CD4-positive, alpha-beta memory T cell (primary cell): ENCODE measurements at regions not wholly inside any gene's neighbourhood (a gene's known extent, or its start where the extent isn't known, plus 50 kb on each side); places are given as distances from the start of the nearest gene placed in this dataset.
A peak's percentile ranks its signal among the peaks of the same experiment; 100 is the strongest.

Source experiments
- CTCF ChIA-PET: fragments of 350-600 bp; sonication (Branson Sonifier 250); formaldehyde crosslinking; loops from one replicate; lab custom pipeline; 2021; ENCODE audit warnings: inconsistent platforms; ENCODE audit not compliant: partially characterized antibody; lab: Charles Lee
- POLR2A ChIA-PET: fragments of 350-600 bp; sonication (Branson Sonifier 250); formaldehyde crosslinking; loops from one replicate; lab custom pipeline; 2021; ENCODE audit not compliant: partially characterized antibody; lab: Charles Lee
- DNase-seq, 5 donors: peaks; one replicate each; pipeline versions ENCODE4 v3.0.0 to v3.0.0-alpha.2; 2020 to 2022; ENCODE audit warnings: mixed read lengths in 1 of 5
- H3K27ac ChIP-seq: one replicate; pipeline ENCODE4 v1.7.0; 2013; ENCODE audit warnings: low read depth, low read length
- H3K27me3 ChIP-seq: 2 replicates; pipeline ENCODE4 v1.7.0; 2013; ENCODE audit warnings: mild to moderate bottlenecking, low read length, moderate library complexity; ENCODE audit not compliant: insufficient read depth
- H3K36me3 ChIP-seq: 2 replicates; pipeline ENCODE4 v1.7.0; 2013; ENCODE audit warnings: mild to moderate bottlenecking, low read length, moderate library complexity; ENCODE audit not compliant: insufficient read depth
- H3K4me1 ChIP-seq: 2 replicates; pipeline ENCODE4 v1.7.0; 2013; ENCODE audit warnings: mild to moderate bottlenecking, low read length, moderate library complexity; ENCODE audit not compliant: insufficient read depth
- H3K4me3 ChIP-seq, 2 donors: one replicate each; pipeline ENCODE4 v1.7.0; 2013; ENCODE audit warnings: low read length in 2 of 2, mild to moderate bottlenecking in 1 of 2
- H3K9me3 ChIP-seq, 2 donors: one replicate each; pipeline ENCODE4 v1.7.0; 2013; ENCODE audit warnings: low read length in 2 of 2, control low read depth in 1 of 2; ENCODE audit not compliant: control insufficient read depth in 1 of 2
- H3K27ac Mint-ChIP-seq, 7 donors: one replicate each; pipeline ENCODE4 v1.8.0; 2020 to 2021; ENCODE audit warnings: mixed read lengths in 7 of 7, mild to moderate bottlenecking in 6 of 7, inconsistent platforms in 3 of 7, moderate library complexity in 3 of 7
- H3K27me3 Mint-ChIP-seq, 2 donors: one replicate each; pipeline ENCODE4 v1.8.0; 2020 to 2021; ENCODE audit warnings: mixed read lengths in 2 of 2
- H3K36me3 Mint-ChIP-seq, 2 donors: one replicate each; pipeline ENCODE4 v1.8.0; 2020 to 2021; ENCODE audit warnings: mixed read lengths in 2 of 2, inconsistent platforms in 1 of 2, mild to moderate bottlenecking in 1 of 2
- H3K4me1 Mint-ChIP-seq, 4 donors: one replicate each; pipeline ENCODE4 v1.8.0; 2020 to 2021; ENCODE audit warnings: mixed read lengths in 4 of 4, mild to moderate bottlenecking in 1 of 4
- H3K4me3 Mint-ChIP-seq, 8 donors: one replicate each; pipeline ENCODE4 v1.8.0; 2020 to 2021; ENCODE audit warnings: mixed read lengths in 8 of 8, mild to moderate bottlenecking in 7 of 8, moderate library complexity in 6 of 8, inconsistent platforms in 3 of 8
- H3K9me3 Mint-ChIP-seq, 8 donors: one replicate each; pipeline ENCODE4 v1.8.0; 2020 to 2021; ENCODE audit warnings: mixed read lengths in 8 of 8, mild to moderate bottlenecking in 5 of 8, inconsistent platforms in 3 of 8, moderate library complexity in 1 of 8
- intact Hi-C: fragments of 100-400 bp; cut with micrococcal nuclease; formaldehyde crosslinking; loops from one replicate; pipeline ENCODE4 v1.15.1; 2023

- H3K36me3 Mint-ChIP-seq = no peaks in the 10 kb centered on the region
Measured at GRCh38 chr6:155894262-155894661, 438.6 kb upstream of the NOX3 start.

DNA sequence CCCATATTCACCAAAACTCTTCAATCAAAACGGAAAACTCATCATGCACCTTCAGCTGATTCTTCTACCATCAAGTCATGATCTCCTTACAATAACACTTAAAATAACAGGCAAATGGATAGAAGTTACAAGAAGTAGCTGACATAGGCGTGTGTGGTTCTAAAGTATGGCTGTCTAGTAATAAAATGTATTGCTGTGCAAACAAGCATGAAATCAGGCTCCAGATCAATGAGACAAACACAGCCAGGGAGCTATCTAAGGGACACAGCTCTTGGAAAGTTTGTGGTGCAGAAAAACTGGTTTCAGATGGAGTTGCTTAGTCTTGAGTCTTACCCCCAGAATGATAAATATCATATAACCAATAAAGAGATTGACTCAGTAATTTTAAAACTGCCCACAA is 434.8 kb upstream of the NOX3 start:
- POLR2A ChIA-PET = no interaction called here
- no peaks in the 10 kb centered on the region for H3K4me1 ChIP-seq
- CTCF ChIA-PET = no interaction called here
- Mint-ChIP-seq H3K27ac (no peak overlapping the region), H3K27me3 (peaks cover 0 to 2% of the 10 kb centered on the region in 2 donors), H3K4me1 (no peaks in the 10 kb centered on the region), H3K9me3 (peaks cover 0 to 2% (median 0%) of the 10 kb centered on the region in 8 donors), H3K36me3 (no peaks in the 10 kb centered on the region), H3K4me3 (no peak overlapping the region)
- H3K27me3 ChIP-seq = no peaks in the 10 kb centered on the region
- intact Hi-C loops = no loop called here
- no peaks in the 10 kb centered on the region for H3K9me3 ChIP-seq
- no peaks in the 10 kb centered on the region for H3K36me3 ChIP-seq
- H3K27ac ChIP-seq = no peak overlapping the region
- no peak for DNase-seq
- no peak overlapping the region for H3K4me3 ChIP-seq

More at GRCh38 chr6:155894262-155894661, 438.6 kb upstream of the NOX3 start:
- no peak overlapping the region for H3K4me3 ChIP-seq
- no peaks in the 10 kb centered on the region for H3K9me3 ChIP-seq
- Mint-ChIP-seq H3K27ac (no peak overlapping the region), H3K9me3 (peaks cover 0 to 2% (median 0%) of the 10 kb centered on the region in 8 donors), H3K27me3 (no peaks in the 10 kb centered on the region), H3K4me3 (no peak overlapping the region), H3K4me1 (no peaks in the 10 kb centered on the region)
- intact Hi-C loops = no loop called here
- no peaks in the 10 kb centered on the region for H3K36me3 ChIP-seq
- DNase-seq = no peak
- ChIA-PET POLR2A (no interaction called here), CTCF (no interaction called here)
- H3K27ac ChIP-seq = no peak overlapping the region
- H3K4me1 ChIP-seq = no peaks in the 10 kb centered on the region
- H3K27me3 ChIP-seq = no peaks in the 10 kb centered on the region

DNA sequence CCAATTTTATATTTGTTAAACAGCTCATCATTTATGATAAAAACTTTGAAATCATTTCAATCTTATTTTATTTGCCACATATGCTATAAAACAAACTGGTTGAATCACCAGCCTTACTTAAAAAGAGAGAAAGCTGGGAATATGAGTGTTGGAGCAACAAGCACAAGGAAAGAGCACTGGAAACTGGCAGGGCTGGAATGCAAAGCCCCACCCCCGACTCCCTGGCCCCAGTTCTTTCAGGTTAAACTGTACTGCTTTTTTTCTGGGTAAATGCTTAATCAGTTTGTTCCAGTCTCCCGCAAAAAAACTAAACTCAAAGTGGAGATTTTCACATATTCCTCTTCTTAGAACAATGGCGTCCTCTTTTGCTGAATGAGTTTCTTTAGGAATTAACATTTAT is 433.8 kb upstream of the NOX3 start:
- intact Hi-C loops = no loop called here
- Mint-ChIP-seq H3K4me3 (no peak overlapping the region), H3K9me3 (peaks cover 0 to 2% (median 0%) of the 10 kb centered on the region in 8 donors), H3K27me3 (peaks cover 0 to 2% of the 10 kb centered on the region in 2 donors), H3K4me1 (peaks cover 0 to 3% (median 3%) of the 10 kb centered on the region in 4 donors), H3K27ac (no peak overlapping the region), H3K36me3 (no peaks in the 10 kb centered on the region)
- Histone ChIP-seq H3K27ac (no peak overlapping the region), H3K9me3 (no peaks in the 10 kb centered on the region), H3K4me1 (no peaks in the 10 kb centered on the region), H3K36me3 (no peaks in the 10 kb centered on the region), H3K4me3 (no peak overlapping the region), H3K27me3 (no peaks in the 10 kb centered on the region)
- no peak for DNase-seq
- ChIA-PET CTCF (no interaction called here), POLR2A (no interaction called here)

DNA sequence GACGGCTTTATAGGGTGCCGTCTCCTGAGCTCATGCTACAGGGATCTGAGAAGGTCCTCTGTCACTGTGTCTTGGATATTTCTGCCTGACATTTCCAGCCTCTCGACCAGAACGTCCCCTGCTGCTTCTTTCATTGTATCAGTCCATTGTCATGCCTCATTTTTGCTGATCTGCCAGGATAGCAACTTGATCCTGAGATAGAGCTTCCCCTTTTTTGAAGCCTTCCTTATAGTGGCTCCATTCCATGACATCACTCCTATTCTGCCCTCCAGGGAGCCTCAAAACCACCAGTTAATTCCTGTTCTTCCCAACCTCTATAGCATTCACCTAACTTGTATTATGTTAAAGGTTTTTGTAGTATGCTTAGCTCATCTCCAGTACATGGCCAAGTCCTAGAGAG is 431.8 kb upstream of the NOX3 start:
- H3K4me1 ChIP-seq = peaks cover 8% of the 10 kb centered on the region
- no peaks in the 10 kb centered on the region for H3K27me3 ChIP-seq
- Mint-ChIP-seq H3K27ac (no peak overlapping the region), H3K4me1 (peaks cover 7 to 20% (median 9%) of the 10 kb centered on the region in 4 donors), H3K9me3 (no peaks in the 10 kb centered on the region), H3K27me3 (peaks cover 0 to 2% of the 10 kb centered on the region in 2 donors), H3K36me3 (no peaks in the 10 kb centered on the region), H3K4me3 (no peak overlapping the region)
- POLR2A ChIA-PET = no interaction called here
- no peak for DNase-seq
- CTCF ChIA-PET = no interaction called here
- H3K9me3 ChIP-seq = no peaks in the 10 kb centered on the region
- intact Hi-C loops = no loop called here
- no peaks in the 10 kb centered on the region for H3K36me3 ChIP-seq
- H3K4me3 ChIP-seq = no peak overlapping the region
- H3K27ac ChIP-seq = no peak overlapping the region

DNA sequence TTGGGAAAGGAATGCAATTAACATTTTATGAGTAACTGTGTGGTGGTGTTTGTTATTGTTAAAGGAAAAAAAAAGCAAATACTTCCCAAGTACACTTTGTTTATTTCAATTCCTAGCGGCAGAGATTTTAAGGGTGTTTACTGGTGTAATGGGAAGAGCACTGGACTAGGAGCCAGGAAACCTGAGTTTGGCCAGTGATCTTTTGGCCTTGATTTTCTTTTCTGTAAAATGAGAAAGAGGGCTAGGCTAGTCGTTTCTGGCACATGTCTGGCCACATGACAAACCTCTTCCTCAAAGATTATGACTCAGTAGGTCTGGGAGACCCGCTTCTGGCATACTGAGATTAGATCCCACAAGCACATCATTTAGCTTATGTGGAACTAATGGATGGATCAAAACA is 428.1 kb upstream of the NOX3 start:
- ChIA-PET POLR2A (no interaction called here), CTCF (no interaction called here)
- Mint-ChIP-seq H3K27me3 (peaks cover 0 to 2% of the 10 kb centered on the region in 2 donors), H3K4me1 (peaks cover 11 to 33% (median 17%) of the 10 kb centered on the region in 4 donors), H3K36me3 (no peaks in the 10 kb centered on the region), H3K4me3 (no peak overlapping the region), H3K27ac (no peak overlapping the region), H3K9me3 (peaks cover 0 to 3% (median 0%) of the 10 kb centered on the region in 8 donors)
- Histone ChIP-seq H3K27ac (no peak overlapping the region), H3K36me3 (no peaks in the 10 kb centered on the region), H3K4me3 (no peak overlapping the region), H3K9me3 (no peaks in the 10 kb centered on the region), H3K27me3 (no peaks in the 10 kb centered on the region), H3K4me1 (peaks cover 20% of the 10 kb centered on the region)
- DNase-seq = no peak
- intact Hi-C loops = no loop called here

GRCh38 chr6:155883334-155883731 is 427.7 kb upstream of the NOX3 start:
- Histone ChIP-seq H3K27me3 (no peaks in the 10 kb centered on the region), H3K36me3 (no peaks in the 10 kb centered on the region), H3K27ac (no peak overlapping the region), H3K4me3 (no peak overlapping the region), H3K4me1 (peaks cover 20% of the 10 kb centered on the region), H3K9me3 (no peaks in the 10 kb centered on the region)
- ChIA-PET CTCF (no interaction called here), POLR2A (no interaction called here)
- no peak overlapping the region for H3K27ac Mint-ChIP-seq
- peaks cover 0 to 2% of the 10 kb centered on the region in 2 donors for H3K27me3 Mint-ChIP-seq
- H3K4me3 Mint-ChIP-seq = no peak overlapping the region
- no peaks in the 10 kb centered on the region for H3K36me3 Mint-ChIP-seq
- no peak for DNase-seq
- H3K9me3 Mint-ChIP-seq = peaks cover 0 to 3% (median 0%) of the 10 kb centered on the region in 8 donors
- intact Hi-C loops = no loop called here
- peaks cover 11 to 33% (median 17%) of the 10 kb centered on the region in 4 donors for H3K4me1 Mint-ChIP-seq

- CTCF ChIA-PET = no interaction called here
- DNase-seq = no peak
- peak overlapping the region in 1 of 8 donors; percentile 57 for H3K4me3 Mint-ChIP-seq
Measured at GRCh38 chr6:155882527-155883333, 427.1 kb upstream of the NOX3 start.

More at GRCh38 chr6:155882527-155883333, 427.1 kb upstream of the NOX3 start:
- Mint-ChIP-seq H3K4me1 (peaks cover 11 to 33% (median 17%) of the 10 kb centered on the region in 4 donors), H3K9me3 (peaks cover 0 to 3% (median 1%) of the 10 kb centered on the region in 8 donors), H3K27me3 (peaks cover 0 to 2% of the 10 kb centered on the region in 2 donors), H3K36me3 (peaks cover 0 to 1% of the 10 kb centered on the region in 2 donors), H3K27ac (peak overlapping the region in 5 of 7 donors; percentile 9 to 43 (median 30))
- intact Hi-C loops = no loop called here
- no peaks in the 10 kb centered on the region for H3K36me3 ChIP-seq
- no peaks in the 10 kb centered on the region for H3K27me3 ChIP-seq
- H3K4me3 ChIP-seq = no peak overlapping the region
- no peak overlapping the region for H3K27ac ChIP-seq
- peaks cover 20% of the 10 kb centered on the region for H3K4me1 ChIP-seq
- H3K9me3 ChIP-seq = no peaks in the 10 kb centered on the region
- POLR2A ChIA-PET = no interaction called here
